ENCODE measurements at regions not wholly inside any gene's neighbourhood (a gene's known extent, or its start where the extent isn't known, plus 50 kb on each side); places are given as distances from the start of the nearest gene placed in this dataset.
"Not testable (repeated sequence)": the region's sequence is repeated elsewhere in the genome, so short reads cannot be mapped to it uniquely, and the experiment has no call there.

DNA sequence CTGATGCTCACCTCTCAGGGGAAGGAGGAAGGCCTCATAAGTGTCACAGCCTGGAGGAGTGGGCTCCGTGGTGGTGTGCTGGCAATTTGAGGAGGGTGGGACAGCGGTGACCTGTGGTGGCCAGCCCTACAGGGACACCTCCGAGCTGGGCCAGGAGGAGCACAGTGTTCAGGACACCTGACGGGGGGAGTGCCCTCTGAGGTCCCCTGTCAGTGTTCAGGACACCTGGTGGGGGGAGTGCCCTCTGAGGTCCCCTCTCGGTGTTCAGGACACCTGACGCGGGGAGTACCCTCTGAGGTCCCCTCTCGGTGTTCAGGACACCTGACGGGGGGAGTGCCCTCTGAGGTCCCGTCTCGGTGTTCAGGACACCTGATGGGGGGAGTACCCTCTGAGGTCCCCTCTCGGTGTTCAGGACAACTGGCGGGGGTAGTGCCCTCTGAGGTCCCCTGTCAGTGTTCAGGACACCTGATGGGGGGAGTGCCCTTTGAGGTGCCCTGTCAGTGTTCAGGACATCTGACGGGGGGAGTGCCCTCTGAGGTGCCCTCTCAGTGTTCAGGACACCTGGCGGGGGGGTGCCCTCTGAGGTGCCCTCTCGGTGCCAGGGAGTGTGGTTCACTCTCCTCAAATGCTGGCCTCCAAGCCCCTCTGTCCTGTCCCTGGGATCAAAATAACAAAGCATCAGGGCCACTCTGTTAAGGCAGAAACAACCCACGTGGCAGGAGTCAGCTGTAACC is 73.4 kb upstream of the ZNF469 start:
- no peak for DNase-seq (ENCODE audit: insufficient read length, low spot score)
- no peak for FAIRE-seq

DNA sequence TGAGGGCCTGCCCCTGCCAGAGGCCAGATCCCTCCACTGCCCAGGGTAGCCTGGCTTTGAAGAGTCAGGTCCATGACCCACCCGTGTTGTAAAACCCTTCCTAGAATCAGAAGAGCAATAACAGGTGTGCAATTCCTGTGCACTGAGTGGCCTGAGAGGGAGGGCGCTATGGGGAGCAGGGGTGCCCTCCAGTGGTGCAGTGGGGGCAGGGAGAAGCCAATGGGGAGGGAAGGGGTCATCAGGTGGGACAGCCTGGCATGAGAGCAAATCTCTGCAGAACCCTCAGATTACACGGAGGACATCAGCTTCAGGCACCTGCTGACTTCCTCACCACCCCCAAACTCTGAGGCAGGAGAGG is 72.9 kb upstream of the ZNF469 start:
- FAIRE-seq (no peak), DNase-seq (ENCODE audit: insufficient read length, low spot score) (no peak)

DNA sequence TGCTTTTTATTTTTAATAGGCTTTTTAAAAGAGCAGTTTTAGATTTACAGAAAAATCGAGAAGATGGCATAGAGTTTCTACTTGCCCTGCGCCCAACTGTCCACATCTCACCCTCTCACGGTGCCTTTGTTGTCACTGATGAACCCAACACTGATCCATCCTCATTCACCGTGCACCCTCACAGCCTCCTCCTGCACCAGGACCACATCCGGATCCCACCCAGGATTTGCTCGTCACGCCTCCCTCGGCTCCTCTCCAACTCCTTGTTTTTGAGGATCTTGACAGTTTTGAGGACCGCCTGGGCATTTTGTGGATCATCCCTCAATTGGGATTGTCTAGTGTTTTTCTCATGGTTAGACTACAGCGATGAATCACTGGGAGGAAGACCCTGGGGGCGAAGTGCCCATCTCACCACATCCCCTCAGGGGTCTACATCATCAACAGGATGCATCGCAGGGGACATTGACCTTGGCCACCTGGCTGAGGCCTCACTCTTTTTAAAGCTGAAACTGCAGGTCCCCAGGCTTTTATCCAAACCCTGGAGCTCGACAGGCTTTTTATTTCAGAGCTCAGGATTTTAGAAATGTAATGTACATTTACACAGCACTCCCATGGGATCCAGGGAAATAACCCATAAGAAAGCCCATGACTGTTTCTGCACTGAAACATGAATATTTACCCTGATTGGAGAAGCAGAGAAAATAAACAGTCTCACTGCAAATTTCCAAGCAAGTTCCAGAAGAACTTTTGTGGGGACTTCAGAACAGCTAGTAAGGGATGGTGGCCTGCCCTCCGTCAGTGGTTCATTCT is 71.8 kb upstream of the ZNF469 start:
- no peak for FAIRE-seq
- no peak for DNase-seq (ENCODE audit: insufficient read length, low spot score)

DNA sequence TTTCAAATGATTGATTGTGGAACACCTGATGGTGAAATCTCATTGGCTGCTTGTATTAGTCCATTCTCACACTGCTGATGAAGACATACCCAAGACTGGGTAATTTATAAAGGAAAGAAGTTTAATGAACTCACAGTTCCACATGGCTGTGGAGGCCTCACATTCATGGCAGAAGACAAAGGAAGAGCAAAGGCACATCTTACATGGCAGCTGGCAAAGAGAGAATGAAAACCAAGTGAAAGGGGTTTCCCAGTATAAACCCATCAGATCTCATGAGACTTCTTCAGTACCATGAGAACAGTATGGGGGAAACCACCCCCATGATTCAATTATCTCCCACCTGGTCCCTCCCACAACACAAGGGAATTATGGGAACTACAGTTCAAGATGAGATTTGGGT is 70.9 kb upstream of the ZNF469 start:
- DNase-seq (ENCODE audit: insufficient read length, low spot score); FAIRE-seq: not testable (repeated sequence)

DNA sequence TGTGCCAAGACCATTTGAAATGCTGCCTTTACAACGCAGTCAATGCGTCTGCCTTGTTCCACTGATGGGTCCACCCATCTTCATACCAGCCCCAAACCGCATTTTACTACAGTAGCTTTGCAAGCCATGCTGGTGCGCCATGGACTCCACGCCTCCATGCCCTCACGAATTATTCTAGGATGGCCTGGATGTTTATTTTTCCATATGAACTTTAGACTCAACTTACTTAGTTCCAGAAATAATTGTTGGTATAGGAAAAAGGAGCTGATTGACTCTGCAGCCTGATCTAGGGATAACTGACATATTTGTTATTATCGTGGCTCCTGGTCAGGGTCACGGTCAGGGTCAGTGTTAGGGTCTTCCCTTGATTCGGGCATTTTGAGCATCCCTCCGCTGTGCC is 70.0 kb upstream of the ZNF469 start:
- FAIRE-seq (no peak), DNase-seq (ENCODE audit: insufficient read length, low spot score) (no peak)

DNA sequence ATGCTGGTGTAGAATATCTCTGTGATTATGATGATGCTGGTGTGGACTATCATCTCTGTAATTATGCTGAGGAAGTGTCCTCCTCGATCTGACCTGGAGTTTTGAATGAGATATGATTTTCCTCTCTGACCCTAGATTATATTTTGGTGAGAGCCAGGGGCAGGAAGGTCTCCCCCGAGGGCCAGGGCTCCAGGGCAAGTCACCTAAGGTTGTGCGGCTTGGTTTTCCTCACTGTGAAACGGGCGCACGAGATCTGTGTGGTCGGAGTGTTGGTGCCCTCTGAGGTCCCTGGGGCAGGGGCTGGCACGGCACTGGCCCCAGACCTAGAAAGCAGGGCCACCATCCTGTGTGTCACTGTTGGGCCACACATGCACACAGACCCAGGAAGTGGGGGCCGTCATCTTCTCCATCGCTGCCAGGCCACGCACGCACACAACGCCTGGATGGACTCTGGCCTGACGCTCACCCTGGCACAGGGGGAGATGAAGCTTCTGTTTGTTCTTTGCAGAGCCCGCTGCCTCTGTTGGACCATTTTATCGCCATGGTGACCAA is 67.7 kb upstream of the ZNF469 start:
- no peak for FAIRE-seq
- no peak for DNase-seq (ENCODE audit: insufficient read length, low spot score)

DNA sequence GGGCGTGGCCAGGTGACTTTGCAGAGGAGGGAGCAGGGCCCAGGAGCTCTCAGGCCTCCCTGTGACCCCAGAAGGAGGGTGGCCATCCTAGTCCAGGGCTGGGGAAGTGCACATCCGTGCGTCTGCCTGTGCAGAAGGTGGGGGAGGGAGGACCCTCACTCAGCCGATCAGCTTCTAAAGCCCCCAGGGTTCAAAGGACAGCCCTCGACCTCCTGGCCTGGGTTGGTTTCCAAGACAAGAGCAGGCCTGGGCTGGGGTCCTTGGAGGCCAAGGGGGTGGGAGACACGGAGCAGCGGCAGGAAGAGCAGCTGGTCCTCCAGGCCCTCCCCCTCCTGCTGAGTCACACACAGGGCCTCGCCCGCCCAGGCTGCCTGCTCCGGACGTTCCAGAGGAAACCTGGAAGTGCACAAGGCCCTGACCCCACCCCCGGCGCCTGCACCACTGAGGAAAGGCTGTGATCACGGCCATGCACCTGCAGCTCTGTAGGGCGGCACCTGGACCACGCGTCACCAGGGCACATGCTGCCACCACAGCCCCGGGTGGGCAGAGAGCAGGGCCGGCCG is 67.1 kb upstream of the ZNF469 start:
- DNase-seq (ENCODE audit: insufficient read length, low spot score) (no peak), FAIRE-seq (no peak)

DNA sequence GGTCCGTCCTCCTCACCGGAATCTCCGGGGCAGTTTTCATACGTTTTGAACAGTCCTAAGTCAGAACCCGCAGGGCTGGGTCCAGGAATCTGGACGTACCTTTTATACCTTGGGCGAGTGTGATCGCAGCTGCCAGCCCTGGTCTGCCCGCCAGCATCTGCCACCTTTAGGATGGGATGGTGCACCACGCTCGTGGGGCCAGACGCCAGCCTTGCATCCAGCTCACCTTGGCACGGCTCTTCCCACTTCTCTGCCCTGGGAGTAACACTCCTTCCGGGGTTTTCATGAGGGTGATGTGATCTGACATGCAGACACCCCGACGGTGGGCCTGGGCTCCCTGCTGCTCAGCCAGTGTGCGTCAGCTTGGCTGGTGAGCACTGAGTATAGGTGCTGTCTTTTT is 66.6 kb upstream of the ZNF469 start:
- FAIRE-seq (no peak), DNase-seq (ENCODE audit: insufficient read length, low spot score) (no peak)

DNA sequence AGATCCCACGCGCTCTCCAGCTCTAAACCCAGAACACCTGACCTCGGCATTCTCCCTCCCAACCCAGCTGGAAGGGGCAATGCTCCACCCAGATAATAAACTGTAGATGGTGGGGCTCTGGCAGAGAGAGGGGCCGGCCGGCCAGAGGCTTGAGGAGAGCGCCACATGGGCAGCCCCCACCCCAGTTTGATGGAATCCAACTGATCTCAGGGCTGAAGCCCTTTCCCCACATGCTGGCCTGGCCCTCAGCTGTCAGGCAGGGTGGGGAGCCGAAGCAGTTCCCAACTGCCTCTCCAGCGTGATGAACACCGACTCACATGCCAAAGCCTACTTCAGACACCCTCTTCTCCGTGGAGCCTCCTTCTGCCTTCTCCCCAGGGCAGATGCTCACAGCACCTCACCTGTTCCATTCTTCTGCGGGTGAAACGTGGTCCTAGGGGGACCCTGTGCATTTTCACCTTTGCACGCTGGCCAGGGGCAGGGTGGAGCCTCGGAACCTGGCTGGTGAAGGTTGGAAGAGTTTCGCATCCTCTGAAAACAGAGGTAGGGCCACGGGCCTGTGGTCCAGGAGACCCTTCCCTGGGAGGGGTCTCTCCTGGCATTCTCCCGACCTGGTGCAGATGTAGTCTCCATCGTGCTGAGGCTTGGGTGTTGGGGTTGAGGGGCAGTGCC is 65.7 kb upstream of the ZNF469 start:
- DNase-seq (ENCODE audit: insufficient read length, low spot score) (no peak), FAIRE-seq (no peak)

DNA sequence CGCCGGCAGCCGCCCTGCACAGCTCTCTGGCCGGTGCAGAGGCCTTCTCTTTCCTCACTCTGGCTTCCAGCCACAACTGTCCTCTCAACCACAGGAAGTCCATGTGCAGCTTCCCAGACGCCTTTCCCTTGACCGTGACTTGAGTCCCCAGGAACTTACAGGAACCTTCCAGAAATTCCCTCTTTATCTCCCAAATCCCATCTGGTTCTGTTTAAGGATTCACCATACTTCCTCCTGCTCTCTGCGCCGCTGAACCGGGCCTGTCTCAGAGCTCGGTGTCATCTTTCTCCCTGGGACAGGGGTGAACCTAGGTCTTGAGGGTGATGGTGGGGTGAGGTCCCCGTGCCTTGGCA is 65.2 kb upstream of the ZNF469 start:
- FAIRE-seq (no peak), DNase-seq (ENCODE audit: insufficient read length, low spot score) (no peak)

DNA sequence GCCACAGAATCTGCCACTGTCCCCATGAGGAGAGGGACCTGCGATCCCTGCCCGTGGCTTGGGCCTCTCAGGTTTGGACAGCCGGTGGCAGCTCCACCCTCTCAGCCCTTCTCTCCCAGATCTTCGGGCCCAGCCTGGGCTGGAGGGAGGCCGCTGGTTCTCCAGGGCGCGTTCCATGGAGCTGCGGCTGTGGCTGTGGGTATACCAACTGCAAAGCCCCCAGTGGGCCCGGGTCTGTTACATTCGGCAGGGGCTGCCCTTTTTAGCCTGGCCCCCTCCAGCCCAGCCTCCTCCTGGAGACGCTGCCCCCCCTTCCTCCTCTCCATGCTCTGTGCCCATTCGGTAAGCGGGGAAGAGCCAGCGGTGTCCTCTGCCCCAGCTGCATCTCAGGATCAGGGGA is 64.7 kb upstream of the ZNF469 start:
- DNase-seq (ENCODE audit: insufficient read length, low spot score) (no peak), FAIRE-seq (no peak)

DNA sequence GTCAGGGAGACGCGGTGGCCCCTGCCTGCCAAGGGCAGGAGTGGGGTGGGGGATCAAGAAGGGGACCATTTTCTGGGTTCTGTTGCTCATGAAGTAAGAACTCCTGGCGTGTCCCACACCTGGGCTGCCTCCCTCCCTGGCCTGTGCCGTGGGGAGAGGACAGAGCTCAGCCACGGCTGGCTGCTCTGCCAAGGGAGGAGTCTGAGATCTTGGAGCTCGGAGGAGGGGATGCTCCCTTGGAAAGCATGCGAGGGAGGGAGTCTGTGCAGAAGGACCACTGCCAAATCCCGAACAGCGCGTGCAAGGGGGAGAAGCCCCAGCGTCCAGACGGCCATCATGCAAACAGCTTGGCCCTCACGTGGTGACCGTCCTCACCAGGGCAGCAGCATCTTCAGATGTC is 64.2 kb upstream of the ZNF469 start:
- DNase-seq (ENCODE audit: insufficient read length, low spot score), result no peak

DNA sequence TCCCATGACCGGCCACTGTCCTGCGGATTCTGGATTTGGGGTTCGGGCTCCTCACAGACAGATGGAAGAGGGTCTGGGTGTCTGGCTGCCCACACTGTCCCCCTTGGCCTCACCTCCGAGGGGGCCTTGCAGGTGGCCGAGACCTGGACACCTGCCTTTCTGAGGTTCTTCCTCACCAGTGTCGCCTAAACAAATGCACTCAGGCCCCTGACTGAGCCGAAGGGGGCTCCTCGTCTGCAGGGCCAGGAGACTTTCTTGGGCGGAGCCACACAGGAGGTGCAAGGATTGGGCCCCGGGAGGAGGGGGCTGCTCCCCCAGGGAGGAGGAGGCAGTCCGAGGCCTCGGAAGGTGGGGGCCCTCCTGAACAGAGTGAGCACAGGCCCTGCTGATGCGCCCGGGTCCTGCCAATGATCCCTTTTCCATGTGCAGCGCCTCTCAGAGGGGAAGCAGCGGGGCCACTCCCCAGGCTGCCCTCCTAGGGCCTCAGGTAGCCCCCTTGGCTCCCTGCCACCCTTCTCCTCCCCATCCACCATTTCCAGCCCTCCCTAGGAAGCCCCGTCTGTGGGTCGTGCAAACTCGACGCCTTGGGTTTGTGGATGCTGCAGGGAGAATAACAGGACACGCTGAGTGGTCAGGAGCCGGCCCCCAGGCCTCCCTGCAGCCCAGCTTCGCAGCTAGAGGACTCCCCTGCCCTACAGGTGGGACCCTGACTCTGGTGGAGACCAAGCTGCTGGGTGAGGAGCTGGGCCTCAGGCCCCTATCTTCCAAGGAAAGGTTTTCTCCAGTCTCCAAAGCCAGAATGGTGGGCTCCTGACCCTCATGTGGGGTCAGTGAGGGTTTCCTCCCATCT is 63.4 kb upstream of the ZNF469 start:
- FAIRE-seq (no peak), DNase-seq (ENCODE audit: insufficient read length, low spot score) (no peak)

More for the DNA sequence above, 64.2 kb upstream of the ZNF469 start:
- FAIRE-seq, result no peak

DNA sequence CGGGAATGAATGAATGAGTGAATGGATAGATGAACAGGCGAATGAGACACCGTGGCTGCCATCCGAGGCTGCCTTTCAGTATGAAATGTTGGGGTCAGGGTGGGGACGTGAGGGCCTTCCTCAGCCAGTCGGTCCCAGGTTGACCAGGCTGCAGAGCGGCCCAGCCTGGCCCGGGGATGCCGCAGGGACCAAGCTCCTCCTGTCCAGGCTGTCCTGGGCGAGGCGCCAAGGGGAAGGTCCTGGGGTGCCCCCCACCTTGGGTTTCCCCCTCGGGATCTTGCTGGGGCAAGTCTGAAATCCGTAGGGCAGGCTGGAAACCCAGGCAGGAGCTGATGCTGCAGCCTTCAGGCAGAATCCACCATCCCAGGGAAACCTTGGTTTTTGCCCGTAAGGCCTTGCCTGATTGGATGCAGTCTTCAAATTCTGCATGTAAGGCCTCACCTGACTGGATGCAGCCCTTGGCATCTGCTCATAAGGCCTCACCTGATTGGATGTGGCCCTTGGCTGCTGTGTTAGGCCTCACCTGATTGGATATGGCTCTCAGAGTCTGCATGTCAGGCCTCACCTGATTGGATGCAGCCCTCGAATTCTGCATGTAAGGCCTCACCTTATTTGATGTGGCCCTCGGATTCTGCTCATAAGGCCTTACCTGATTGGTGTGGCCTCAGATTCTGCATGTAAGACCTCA is 61.7 kb upstream of the ZNF469 start:
- DNase-seq (ENCODE audit: insufficient read length, low spot score) (no peak), FAIRE-seq (no peak)

DNA sequence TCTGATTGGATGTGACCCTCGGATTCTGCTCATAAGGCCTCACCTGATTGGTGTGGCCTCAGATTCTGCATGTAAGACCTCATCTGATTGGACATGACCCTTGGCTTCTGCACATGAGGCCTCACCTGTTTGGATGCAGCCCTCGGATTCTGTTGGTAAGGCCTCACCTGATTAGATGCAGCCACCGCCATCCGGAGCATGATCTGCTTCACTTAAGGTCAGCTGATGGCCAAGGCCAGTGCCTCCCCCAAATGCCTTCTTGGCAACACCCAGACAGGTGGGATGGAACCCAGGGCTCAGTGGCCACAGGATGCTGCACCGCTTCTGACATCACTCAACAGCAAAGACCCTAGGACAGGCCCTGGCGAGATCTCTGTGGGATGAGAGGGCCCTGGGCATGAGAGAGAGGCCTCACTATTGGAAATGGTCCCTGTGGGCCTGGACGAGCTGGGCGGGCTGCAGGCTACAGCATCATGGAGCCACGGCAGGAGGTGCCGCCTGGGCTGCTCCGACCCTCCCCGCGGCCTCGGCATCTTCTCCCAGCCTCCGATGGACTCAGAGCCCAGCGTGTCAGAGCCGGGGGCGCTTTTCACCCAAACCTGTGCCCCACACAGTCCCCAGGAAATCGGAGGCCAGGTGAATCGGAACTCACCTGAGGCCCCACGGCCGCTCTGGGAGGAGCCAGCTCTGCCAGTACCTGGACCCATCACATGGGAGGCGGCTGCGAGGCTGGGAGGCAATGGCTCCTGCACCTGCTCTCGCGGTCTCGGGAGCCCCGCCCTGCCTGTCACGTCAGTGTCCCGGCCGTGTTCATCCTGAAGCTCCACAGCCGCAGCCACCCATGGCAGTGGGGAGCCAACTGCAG is 60.9 kb upstream of the ZNF469 start:
- FAIRE-seq (no peak), DNase-seq (ENCODE audit: insufficient read length, low spot score) (no peak)

DNA sequence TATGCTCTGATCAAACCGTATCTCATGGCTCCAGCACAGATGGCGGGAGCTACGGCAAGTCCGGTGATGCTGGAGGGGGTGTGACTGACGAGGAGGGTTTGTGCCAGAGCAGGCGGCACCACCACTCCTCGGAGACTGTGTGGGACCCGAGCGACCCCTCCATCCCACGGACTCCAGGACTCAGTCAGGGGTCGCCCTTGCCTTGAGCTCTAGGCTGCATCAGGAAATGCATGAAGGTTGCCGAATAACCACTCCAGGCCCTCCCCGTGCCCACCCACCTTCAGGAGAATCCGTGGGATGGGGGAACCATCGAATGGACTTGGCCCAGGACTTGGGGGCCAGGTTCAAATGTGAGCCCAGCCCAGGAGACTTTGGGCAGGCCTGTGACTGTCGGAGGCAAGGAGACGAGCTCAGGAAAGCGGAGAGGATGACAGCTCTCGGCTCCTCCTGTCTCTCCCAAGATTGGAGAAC is 60.2 kb upstream of the ZNF469 start:
- FAIRE-seq, result no peak

DNA sequence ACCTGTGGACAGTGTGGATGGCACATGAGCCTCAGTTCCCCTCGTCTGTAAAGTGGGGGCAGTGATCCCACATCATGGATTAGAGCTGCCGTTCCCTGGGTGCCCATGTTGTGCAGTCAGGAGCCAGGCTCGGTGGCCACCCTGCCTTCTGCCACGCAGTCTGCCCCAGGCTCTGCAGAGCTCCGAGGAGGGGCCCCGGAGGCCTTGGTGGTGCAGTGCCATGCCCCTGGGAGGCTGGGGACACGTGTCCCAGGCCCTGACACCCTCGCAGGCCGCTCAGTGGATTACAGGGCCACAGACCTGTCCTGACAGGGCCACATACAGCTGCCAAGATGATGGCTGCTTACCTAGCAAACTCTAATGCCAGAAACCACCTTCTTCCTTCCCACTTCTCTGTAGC is 59.7 kb upstream of the ZNF469 start:
- FAIRE-seq (no peak), DNase-seq (ENCODE audit: insufficient read length, low spot score) (no peak)

More for the DNA sequence above, 60.2 kb upstream of the ZNF469 start:
- DNase-seq (ENCODE audit: insufficient read length, low spot score), result no peak

DNA sequence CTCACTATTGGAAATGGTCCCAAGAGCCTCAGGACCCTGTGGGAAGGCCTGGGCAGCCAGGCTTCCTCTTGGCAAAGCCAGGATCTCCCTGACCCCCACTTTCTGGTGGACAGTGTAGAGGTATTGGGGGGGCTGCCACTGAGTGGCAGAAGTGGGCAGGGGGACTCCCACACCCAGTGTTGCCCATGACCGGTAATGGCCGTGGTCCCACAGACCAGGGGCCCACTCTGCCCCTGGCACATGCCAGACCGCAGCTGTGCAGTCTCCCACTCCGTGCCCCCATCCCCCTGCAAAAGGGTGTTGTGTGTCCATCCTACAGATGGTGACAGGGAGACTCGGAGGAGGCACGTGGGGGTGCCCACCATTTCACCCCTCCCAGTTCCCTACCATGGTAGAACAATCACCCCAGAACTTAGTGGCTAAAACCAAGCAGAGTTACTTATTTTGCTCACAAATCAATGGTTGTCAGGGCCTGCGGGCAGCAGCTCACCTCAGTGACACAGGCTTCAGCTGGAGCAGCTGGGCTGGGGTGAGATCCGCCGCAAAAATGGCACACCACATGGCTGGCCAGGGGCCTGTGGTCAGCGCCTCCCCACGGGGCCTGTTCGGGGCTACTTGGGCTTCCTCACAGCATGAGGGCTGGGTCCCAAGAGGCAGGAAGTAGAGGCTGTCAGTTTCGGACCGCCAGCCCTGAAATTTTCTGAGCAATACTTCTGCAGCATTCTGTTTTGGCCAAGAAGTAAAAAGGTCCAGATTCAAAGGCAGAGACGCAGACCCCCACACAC is 59.0 kb upstream of the ZNF469 start:
- DNase-seq (ENCODE audit: insufficient read length, low spot score), result no peak
- FAIRE-seq, result no peak
